AG04449 (cell line): ENCODE measurements at regions not wholly inside any gene's neighbourhood (a gene's known extent, or its start where the extent isn't known, plus 50 kb on each side); places are given as distances from the start of the nearest gene placed in this dataset.

Source experiments
- CTCF ChIA-PET: fragments of 350-600 bp; formaldehyde crosslinking; extraction: SDS; loops from one replicate; lab custom pipeline; 2021; ENCODE audit warnings: antibody characterized with exemption; lab: Yijun Ruan, JAX
- POLR2A ChIA-PET: fragments of 400-600, 350-600 bp; formaldehyde crosslinking; extraction: SDS; loops from one replicate; lab custom pipeline; 2020; ENCODE audit warnings: antibody characterized with exemption, inconsistent platforms; lab: Yijun Ruan, JAX
- DNase-seq: peaks from one replicate; pipeline ENCODE4 v3.0.0-alpha.2; 2010; ENCODE audit warnings: low read depth, low spot score
- H3K4me3 ChIP-seq: 2 replicates; pipeline ENCODE4 v1.5.1; 2011; ENCODE audit warnings: low read depth, mild to moderate bottlenecking, control low read depth, low read length
- TF ChIP-seq, protein P1 (sequence below): IDR thresholded peaks from one replicate; pipeline ENCODE4 v1.5.1; 2011; ENCODE audit warnings: mild to moderate bottlenecking, moderate library complexity, low read length, control low read depth, inconsistent platforms; ENCODE audit not compliant: insufficient read depth; ENCODE audit errors: missing control alignments

DNA sequence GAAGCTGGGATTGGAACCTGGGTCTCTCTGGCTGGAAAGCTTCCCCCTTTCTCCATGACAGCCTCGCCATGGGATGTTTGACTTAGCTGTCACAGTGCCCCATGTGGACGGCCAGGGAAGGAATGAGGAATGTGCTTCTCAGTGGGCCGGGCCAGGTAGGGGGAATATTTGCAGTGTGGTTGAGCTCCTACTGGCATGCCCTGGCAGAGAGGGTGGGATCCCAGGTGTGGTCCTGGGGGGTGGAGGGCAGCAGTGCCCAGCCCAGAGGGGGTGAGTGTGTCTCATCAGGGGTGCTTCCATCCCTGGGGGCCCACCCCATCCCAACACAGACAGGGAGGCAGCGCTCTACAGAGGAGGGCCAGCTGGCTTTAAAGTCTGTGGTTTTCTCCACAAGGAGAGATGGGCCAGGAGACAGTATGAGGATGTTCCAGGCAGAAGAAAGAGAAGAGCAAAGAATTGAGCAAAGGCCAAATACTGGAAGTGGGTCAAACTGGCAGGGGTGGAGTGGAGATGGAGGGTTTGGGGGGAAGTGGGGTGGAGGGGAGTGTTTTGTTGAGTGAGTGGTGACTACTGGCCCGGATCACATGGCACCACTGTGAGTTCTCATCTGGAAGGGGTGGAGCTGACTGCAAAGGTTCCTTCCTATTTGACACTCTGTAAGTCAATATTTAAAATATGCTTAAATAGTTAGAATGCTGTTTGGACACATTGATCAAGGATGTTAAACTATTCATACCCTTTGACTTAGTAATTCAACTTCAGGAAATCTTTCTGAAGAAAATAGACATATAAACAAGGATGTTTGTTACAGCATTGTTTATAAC lies 94.0 kb downstream of the MYCN start:
- no peak for DNase-seq
- TF ChIP-seq, protein P1, sequence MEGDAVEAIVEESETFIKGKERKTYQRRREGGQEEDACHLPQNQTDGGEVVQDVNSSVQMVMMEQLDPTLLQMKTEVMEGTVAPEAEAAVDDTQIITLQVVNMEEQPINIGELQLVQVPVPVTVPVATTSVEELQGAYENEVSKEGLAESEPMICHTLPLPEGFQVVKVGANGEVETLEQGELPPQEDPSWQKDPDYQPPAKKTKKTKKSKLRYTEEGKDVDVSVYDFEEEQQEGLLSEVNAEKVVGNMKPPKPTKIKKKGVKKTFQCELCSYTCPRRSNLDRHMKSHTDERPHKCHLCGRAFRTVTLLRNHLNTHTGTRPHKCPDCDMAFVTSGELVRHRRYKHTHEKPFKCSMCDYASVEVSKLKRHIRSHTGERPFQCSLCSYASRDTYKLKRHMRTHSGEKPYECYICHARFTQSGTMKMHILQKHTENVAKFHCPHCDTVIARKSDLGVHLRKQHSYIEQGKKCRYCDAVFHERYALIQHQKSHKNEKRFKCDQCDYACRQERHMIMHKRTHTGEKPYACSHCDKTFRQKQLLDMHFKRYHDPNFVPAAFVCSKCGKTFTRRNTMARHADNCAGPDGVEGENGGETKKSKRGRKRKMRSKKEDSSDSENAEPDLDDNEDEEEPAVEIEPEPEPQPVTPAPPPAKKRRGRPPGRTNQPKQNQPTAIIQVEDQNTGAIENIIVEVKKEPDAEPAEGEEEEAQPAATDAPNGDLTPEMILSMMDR, result no peak
- CTCF ChIA-PET, result no interaction called here
- POLR2A ChIA-PET, result no interaction called here
- H3K4me3 ChIP-seq, result no peak overlapping the region

DNA sequence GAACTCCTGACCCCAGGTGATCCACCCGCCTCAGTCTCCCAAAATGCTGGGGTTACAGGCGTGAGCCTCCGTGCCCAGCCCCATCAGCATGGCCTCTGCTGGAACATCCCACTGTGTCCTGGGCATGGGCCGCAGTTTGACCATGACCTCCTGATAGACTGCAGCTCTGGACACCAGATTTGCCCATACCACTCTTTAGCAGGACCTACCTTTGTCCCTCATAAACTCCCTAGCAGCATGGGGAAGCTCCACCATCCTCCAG lies 92.6 kb downstream of the MYCN start:
- TF ChIP-seq, protein P1, result no peak
- POLR2A ChIA-PET, result no interaction called here
- CTCF ChIA-PET, result no interaction called here
- DNase-seq, result no peak
- no peak overlapping the region for H3K4me3 ChIP-seq

DNA sequence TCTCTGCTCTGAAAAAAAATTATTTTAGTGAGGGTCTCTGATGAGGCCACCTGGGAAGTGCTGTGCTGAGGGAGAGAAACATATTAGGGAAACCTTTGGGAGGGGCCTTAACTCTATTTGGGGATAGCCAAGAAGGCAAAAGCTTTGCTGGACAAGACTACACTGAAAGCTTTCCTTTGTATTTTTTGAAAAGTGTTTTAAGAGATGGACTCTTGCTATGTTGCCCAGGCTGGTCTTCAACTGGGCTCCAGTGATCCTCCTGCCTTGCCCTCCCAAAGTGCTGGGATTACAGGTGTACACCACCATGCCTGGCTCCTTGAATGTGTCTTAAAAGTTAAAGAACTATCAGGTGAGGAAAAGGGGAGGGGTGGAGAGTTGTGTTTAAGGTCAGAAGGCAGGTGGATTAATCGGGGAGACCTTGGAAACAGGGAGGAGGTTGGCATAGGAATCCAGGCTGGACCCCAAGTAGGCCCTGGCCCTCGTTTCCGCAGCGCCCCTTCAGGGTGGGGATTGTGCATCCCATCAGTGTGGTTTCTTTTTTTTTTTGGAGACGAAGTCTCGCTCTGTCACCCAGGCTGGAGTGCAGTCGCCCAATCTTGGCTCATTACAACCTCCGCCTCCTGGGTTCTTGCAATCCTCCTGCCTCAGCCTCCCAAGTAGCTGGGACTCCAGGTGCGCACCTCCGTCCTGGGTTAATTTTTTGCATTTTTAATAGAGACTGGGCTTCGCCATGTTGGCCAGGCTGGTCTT lies 92.1 kb downstream of the MYCN start:
- ChIA-PET CTCF (no interaction called here), POLR2A (no interaction called here)
- TF ChIP-seq, protein P1, result no peak

DNA sequence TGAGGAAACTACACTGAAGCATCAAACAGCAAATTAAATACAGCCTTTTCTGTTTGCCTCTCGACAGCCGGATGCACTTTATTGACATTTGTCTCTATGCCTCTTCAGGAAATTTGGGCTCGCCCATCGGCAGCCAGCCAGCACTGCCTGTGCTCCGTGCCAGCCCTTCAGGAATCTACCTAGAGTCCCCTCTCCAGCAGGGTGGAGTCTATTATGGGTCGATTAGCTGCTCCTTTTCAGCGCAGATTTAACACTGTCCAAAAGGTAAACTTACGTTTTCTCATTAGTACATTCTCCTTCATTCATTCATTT lies 91.5 kb downstream of the MYCN start:
- no peak for DNase-seq
- POLR2A ChIA-PET, result no interaction called here
- CTCF ChIA-PET, result no interaction called here
- H3K4me3 ChIP-seq, result no peak overlapping the region
- TF ChIP-seq, protein P1, result no peak

More for the DNA sequence above, 92.1 kb downstream of the MYCN start:
- H3K4me3 ChIP-seq, result no peak overlapping the region
- DNase-seq, result no peak

DNA sequence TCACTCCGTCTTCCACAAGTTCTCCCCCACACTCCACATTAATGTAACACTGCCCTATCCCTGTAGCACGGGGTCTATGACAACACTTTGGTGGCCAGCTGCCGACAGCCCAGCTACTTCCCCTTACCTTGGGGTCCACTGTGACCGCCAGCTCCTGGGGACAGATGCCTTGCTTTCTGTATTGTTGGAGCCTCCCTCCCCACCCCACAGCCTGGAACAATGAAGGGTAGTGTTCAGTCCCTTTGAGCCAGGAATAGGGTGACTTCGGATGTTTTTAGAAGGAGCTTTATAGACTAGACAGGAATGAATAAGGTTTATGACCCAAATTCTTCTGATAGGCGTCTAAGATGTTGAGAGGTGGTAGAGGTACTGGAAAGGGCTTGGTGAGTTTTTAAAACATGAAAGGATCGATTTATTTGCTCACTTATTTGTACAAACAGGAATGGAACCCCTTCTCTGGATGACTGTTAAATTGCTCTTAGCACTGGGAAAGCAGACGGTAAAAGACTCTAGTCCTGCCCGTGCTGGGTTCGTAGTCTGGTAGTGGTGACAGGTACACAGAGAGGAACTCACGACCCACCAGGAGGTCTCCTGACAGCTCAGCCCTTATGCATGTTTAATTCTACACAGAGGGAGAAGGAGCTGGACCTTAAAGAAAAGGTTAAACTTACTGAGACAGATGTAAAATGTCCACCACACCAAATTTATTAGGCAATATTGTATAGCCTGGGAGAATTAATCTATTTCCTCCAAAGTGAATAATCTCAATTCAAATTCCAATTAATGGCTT lies 90.9 kb downstream of the MYCN start:
- H3K4me3 ChIP-seq, result no peak overlapping the region
- TF ChIP-seq, protein P1, result no peak
- no peak for DNase-seq
- POLR2A ChIA-PET, result no interaction called here
- CTCF ChIA-PET, result no interaction called here
